ENCODE measurements at regions not wholly inside any gene's neighbourhood (a gene's known extent, or its start where the extent isn't known, plus 50 kb on each side); places are given as distances from the start of the nearest gene placed in this dataset.
A peak's percentile ranks its signal among the peaks of the same experiment; 100 is the strongest.
"Not testable (repeated sequence)": the region's sequence is repeated elsewhere in the genome, so short reads cannot be mapped to it uniquely, and the experiment has no call there.

DNA sequence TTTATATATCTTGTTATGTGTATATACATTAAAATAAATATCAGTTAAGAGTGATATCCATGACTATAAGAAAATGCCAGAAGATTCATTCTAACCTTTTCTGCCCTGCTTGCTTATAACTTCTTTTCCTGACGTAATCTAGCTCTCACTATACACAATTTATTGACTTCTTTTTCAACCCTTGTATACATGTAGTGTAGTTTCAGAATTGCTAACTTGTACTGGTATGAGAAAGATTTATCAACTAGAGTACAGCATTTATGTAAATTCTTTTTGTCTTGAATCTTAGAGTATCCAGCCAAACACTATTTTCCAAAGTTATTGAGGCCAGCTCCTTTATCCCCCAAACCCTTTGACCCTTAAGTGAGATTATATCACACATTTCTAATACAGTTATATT is 798.0 kb upstream of the RAB6C start:
- in situ Hi-C loops (cut with HindIII; ENCODE audit: low pct_unique_long_range_greater_than_20kb, low sequenced_read_pairs) = no loop called here
- DNase-seq (ENCODE audit: low read depth) = no peak

DNA sequence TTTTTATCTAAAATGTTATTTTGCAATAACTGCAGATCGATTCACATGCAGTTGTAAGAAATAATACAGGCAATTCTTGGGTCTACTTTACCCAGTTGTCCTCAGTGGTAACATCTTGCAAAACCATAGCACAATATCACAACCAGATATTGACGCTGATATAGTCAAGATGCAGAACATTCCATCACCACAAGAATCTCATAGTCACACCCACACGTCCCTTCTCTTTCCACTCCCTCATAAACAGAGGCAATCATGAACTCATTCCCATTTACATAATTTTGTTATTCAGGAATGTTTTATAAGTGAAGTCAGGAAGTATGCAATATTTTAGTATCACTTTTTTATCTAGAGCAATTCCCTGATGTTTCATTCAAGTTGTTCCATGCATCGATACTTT is 797.5 kb upstream of the RAB6C start:
- in situ Hi-C loops (cut with HindIII; ENCODE audit: low pct_unique_long_range_greater_than_20kb, low sequenced_read_pairs) = no loop called here
- no peak for DNase-seq (ENCODE audit: low read depth)

DNA sequence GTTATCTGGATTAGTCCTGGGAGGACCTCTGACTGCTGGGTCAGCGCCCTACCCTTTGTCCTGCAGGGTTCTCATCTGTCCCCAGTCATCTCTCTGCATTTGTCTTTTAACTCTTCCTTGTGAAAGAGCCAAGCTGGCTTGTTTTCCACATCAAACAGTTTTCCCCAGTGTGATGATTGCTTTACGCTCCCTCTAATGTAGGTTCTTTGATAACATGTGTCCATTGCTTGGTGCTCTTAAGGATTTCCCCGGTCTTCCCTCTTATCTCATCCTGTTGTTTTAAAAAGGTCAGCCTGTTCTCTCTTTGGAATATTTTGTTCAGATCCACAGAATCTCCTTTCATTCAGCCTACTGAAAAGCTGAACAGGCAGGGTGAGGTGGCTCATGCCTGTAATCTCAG is 792.1 kb upstream of the RAB6C start:
- no peak for DNase-seq (ENCODE audit: low read depth)
- in situ Hi-C loops (cut with HindIII; ENCODE audit: low pct_unique_long_range_greater_than_20kb, low sequenced_read_pairs) = no loop called here

DNA sequence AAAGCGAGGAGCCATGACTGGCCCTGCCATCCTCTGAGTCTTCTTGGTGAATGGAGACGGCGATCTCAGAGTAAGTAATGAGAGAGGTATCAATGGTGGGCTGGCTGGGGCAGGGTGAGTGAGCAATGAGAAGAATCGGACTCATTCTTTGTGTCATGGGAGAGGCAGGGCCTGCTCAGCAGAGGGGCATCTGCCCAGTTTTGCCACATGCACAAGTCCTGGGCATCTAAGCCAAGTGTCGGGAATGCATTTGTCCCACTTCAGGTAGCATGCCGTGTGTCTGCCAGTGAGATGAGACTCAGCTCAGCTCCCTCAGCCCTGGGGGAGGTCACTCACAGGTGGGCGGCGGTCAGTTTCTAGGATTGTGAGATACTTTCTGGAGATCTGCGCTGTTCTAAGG is 791.0 kb upstream of the RAB6C start:
- in situ Hi-C loops (cut with HindIII; ENCODE audit: low pct_unique_long_range_greater_than_20kb, low sequenced_read_pairs) = no loop called here
- no peak for DNase-seq (ENCODE audit: low read depth)

GRCh38 chr2:129189617-129190319 is 789.7 kb upstream of the RAB6C start:
- in situ Hi-C loops (cut with HindIII; ENCODE audit: low pct_unique_long_range_greater_than_20kb, low sequenced_read_pairs) = no loop called here
- DNase-seq (ENCODE audit: low read depth) = no peak

DNA sequence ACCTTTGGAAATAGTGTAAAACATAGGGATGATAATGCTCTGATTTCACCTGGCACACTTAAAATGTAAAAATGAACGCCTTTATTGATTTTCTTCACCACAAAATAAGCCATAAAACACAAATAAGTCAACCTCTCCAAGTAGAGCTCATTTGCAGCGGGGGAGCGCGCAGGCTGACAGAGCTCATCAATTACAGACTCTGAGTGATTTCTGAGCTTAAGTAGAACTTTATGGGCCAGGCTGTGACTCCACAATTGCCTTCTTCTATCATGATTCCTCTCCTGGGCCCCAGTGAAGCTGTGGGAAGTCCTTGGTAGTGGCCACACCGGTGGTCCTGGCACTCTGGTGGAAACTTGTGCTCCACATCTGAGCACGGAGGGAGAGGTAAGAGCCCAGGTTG is 789.0 kb upstream of the RAB6C start:
- in situ Hi-C loops (cut with HindIII; ENCODE audit: low pct_unique_long_range_greater_than_20kb, low sequenced_read_pairs) = no loop called here
- no peak for DNase-seq (ENCODE audit: low read depth)

DNA sequence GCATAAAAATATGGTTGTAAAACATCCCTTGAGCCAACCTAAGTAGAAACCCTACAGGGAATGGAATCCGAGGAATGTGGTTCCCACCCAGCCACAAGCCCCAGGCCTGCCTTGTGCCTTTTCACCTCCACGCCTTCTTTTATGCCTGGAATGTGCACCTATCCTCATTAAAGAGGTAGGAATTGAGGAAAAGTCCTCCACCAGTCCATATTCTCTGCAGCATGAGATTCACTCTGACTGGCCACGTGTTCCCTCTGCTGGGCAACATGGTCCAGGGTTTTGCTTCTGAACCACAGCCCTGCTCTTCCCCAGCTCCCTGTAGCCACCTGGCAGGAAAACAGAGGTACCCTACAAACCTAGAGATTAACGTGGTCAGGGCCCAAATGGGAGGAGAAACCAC is 787.9 kb upstream of the RAB6C start:
- in situ Hi-C loops (cut with HindIII; ENCODE audit: low pct_unique_long_range_greater_than_20kb, low sequenced_read_pairs) = no loop called here
- peak; percentile 41 for DNase-seq (ENCODE audit: low read depth)

DNA sequence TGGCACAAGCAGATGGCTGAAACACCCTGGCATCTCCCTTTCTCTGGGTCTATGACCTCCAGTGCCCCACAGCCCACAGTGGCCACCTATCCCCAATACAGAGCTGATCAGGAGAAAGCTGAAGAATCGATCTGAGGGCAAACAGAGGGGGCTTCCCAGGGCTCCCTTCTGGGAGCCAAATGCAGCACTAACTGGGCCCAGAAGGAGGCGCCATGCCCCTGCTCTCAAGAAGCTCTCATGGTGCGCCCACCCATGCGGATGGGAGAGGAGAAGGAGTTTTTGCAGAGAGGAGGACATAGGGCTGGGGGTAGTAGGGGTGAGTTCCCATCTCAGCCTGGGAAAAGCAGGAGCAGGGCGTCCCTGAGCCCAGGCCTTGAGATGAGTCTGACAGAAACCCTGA is 787.3 kb upstream of the RAB6C start:
- DNase-seq (ENCODE audit: low read depth) = no peak
- in situ Hi-C loops (cut with HindIII; ENCODE audit: low pct_unique_long_range_greater_than_20kb, low sequenced_read_pairs) = no loop called here

- peak; percentile 2 for DNase-seq (ENCODE audit: low read depth)
- in situ Hi-C loops (cut with HindIII; ENCODE audit: low pct_unique_long_range_greater_than_20kb, low sequenced_read_pairs) = no loop called here
Measured at GRCh38 chr2:129192841-129193253, 786.6 kb upstream of the RAB6C start.

- DNase-seq (ENCODE audit: low read depth) = no peak
- in situ Hi-C loops (cut with HindIII; ENCODE audit: low pct_unique_long_range_greater_than_20kb, low sequenced_read_pairs) = no loop called here
Measured at GRCh38 chr2:129193961-129194360, 785.5 kb upstream of the RAB6C start.

DNA sequence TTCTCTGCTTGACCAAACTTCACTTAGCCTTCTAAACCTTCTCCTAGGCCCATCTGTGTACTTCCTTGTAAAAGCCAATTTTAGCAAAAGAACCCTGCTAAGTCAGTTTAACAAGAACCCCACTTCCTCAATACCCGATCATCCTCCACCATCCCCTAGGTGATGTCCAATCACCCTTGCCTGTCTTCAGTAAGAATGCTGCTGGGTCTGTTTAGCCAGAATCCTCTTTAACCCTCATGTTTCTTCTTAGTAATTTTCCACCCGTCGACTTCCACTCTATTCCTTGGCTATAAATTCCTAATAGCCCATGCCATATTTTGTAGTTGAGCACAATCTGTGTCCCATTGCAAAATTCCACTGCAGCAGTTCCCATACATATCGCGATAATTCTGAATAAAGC is 780.0 kb upstream of the RAB6C start:
- in situ Hi-C loops (cut with HindIII; ENCODE audit: low pct_unique_long_range_greater_than_20kb, low sequenced_read_pairs) = no loop called here

GRCh38 chr2:129201696-129202095 is 777.8 kb upstream of the RAB6C start:
- no peak for DNase-seq (ENCODE audit: low read depth)
- in situ Hi-C loops (cut with HindIII; ENCODE audit: low pct_unique_long_range_greater_than_20kb, low sequenced_read_pairs) = no loop called here

More for the DNA sequence above, 780.0 kb upstream of the RAB6C start:
- DNase-seq (ENCODE audit: low read depth) = no peak

GRCh38 chr2:129203331-129203730 is 776.1 kb upstream of the RAB6C start:
- DNase-seq (ENCODE audit: low read depth) = no peak

GRCh38 chr2:129204581-129204980 is 774.9 kb upstream of the RAB6C start:
- DNase-seq (ENCODE audit: low read depth); in situ Hi-C loops (cut with HindIII; ENCODE audit: low pct_unique_long_range_greater_than_20kb, low sequenced_read_pairs): not testable (repeated sequence)

More at GRCh38 chr2:129203331-129203730, 776.1 kb upstream of the RAB6C start:
- in situ Hi-C loops (cut with HindIII; ENCODE audit: low pct_unique_long_range_greater_than_20kb, low sequenced_read_pairs) = no loop called here

- in situ Hi-C loops (cut with HindIII; ENCODE audit: low pct_unique_long_range_greater_than_20kb, low sequenced_read_pairs) = no loop called here
- no peak for DNase-seq (ENCODE audit: low read depth)
Measured at GRCh38 chr2:129205176-129205575, 774.3 kb upstream of the RAB6C start.

DNA sequence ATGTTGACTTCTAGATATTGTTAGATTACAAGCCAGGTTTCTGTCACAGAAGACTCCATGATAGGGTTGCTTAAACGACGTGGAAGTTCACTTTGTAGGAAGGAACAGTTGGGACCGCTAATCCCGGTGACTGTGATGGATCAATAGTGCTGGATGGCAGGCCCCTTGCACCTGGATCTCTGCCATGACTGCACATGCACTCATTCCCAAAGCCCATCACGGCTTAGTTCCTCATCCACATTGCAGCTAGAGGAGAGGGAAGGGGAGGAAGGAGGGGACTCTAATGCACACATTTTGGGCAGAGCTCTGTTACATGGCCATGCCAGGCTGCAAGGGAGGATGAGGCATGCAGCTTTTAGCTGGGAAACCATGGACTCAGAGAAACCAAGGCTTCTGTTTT is 773.7 kb upstream of the RAB6C start:
- no peak for DNase-seq (ENCODE audit: low read depth)
- in situ Hi-C loops (cut with HindIII; ENCODE audit: low pct_unique_long_range_greater_than_20kb, low sequenced_read_pairs) = no loop called here

DNA sequence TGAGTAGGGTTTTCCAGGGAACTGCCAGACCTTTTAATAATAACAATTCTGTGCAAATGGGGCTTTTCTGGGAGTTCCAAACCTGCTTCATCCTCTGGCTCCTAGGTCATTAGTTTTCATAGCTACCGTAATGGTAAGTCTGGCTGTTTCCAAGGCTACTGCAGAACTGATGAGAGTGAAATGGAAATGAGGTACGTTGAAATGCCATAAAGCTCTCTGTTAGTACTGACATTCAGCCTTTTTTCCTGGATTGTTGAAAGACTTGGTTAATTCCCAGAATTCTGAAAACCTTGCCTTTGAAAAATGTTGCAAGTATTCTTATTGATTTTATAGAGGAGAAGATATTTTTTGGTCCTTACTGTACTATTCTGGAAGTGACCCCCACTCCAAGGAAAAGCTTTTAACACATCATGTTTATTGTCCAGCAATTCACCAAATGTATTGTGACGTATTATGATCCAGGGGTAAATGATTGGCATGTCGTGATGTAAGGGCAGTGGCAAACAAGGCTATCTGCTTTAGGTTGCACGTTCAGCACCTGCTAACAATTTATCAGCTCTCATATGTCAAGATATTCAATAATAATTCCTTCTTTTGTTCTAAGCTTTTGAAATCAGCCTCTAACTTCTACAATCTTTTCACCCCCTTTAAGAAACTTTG is 767.0 kb upstream of the RAB6C start:
- in situ Hi-C loops (cut with HindIII; ENCODE audit: low pct_unique_long_range_greater_than_20kb, low sequenced_read_pairs) = no loop called here
- DNase-seq (ENCODE audit: low read depth) = no peak

GRCh38 chr2:129224022-129224421 is 755.4 kb upstream of the RAB6C start:
- DNase-seq (ENCODE audit: low read depth) = no peak
- in situ Hi-C loops (cut with HindIII; ENCODE audit: low pct_unique_long_range_greater_than_20kb, low sequenced_read_pairs) = no loop called here

DNA sequence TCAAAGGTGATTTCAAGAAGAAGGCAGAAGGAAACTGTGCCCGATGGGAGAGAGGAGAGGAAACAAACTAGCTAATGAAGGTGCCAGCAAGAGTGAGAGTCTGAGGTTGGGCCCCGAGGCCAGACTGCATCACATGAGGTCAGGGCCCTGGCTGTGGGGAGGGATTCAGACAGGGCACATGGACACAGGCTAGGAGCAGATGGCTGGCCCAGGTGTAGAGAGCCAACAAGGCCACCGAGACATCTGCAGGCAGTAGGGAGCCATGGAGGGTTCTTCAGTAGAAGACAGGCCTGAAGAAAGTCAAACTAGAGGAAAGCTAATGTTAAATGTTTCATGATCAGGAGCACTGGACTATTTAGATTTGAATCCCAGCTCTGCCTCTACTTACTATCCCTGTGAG is 755.0 kb upstream of the RAB6C start:
- in situ Hi-C loops (cut with HindIII; ENCODE audit: low pct_unique_long_range_greater_than_20kb, low sequenced_read_pairs) = no loop called here
- no peak for DNase-seq (ENCODE audit: low read depth)

- in situ Hi-C loops (cut with HindIII; ENCODE audit: low pct_unique_long_range_greater_than_20kb, low sequenced_read_pairs) = no loop called here
- DNase-seq (ENCODE audit: low read depth) = no peak
Measured at GRCh38 chr2:129229196-129229595, 750.3 kb upstream of the RAB6C start.

Data from Caki2 (cell line).